ENCODE measurements at regions not wholly inside any gene's neighbourhood (a gene's known extent, or its start where the extent isn't known, plus 50 kb on each side); places are given as distances from the start of the nearest gene placed in this dataset.
A peak's percentile ranks its signal among the peaks of the same experiment; 100 is the strongest.

GRCh38 chr1:232477728-232478127, 152.2 kb downstream of the SIPA1L2 start:
- H3K27ac ChIP-seq: no peak overlapping the region
- no peak overlapping the region for H3K4me3 ChIP-seq
- H3K9me3 ChIP-seq: no peaks in the 10 kb centered on the region
- ATAC-seq (peak; percentile 52), DNase-seq (no peak)
- H3K4me1 ChIP-seq: peaks cover 7% of the 10 kb centered on the region
- intact Hi-C loops (cut with DNase I): no loop called here
- H3K36me3 ChIP-seq: peaks cover 4% of the 10 kb centered on the region
- no peaks in the 10 kb centered on the region for H3K27me3 ChIP-seq
- no peak for TF ChIP-seq CTCF (IDR thresholded peaks at IDR 0.05)

GRCh38 chr1:232476538-232476950, 153.4 kb downstream of the SIPA1L2 start:
- ATAC-seq (no peak), DNase-seq (no peak)
- Histone ChIP-seq H3K4me3 (no peak overlapping the region), H3K4me1 (peaks cover 7% of the 10 kb centered on the region), H3K27ac (no peak overlapping the region), H3K9me3 (no peaks in the 10 kb centered on the region), H3K36me3 (no peaks in the 10 kb centered on the region), H3K27me3 (no peaks in the 10 kb centered on the region)
- intact Hi-C loops (cut with DNase I): no loop called here
- TF ChIP-seq CTCF (IDR thresholded peaks at IDR 0.05): no peak

GRCh38 chr1:232474826-232475225, 155.1 kb downstream of the SIPA1L2 start:
- H3K27ac ChIP-seq: no peak overlapping the region
- peaks cover 13% of the 10 kb centered on the region for H3K36me3 ChIP-seq
- intact Hi-C loops (cut with DNase I): no loop called here
- no peak for DNase-seq
- H3K4me3 ChIP-seq: no peak overlapping the region
- H3K4me1 ChIP-seq: peaks cover 7% of the 10 kb centered on the region
- TF ChIP-seq CTCF (IDR thresholded peaks at IDR 0.05): no peak
- no peaks in the 10 kb centered on the region for H3K9me3 ChIP-seq
- ATAC-seq: peak; percentile 47
- no peaks in the 10 kb centered on the region for H3K27me3 ChIP-seq

- H3K9me3 ChIP-seq: no peaks in the 10 kb centered on the region
- no peaks in the 10 kb centered on the region for H3K27me3 ChIP-seq
- H3K4me1 ChIP-seq: peaks cover 7% of the 10 kb centered on the region
- peaks cover 14% of the 10 kb centered on the region for H3K36me3 ChIP-seq
- TF ChIP-seq CTCF (IDR thresholded peaks at IDR 0.05): no peak
- intact Hi-C loops (cut with DNase I): no loop called here
- H3K4me3 ChIP-seq: no peak overlapping the region
- H3K27ac ChIP-seq: no peak overlapping the region
- no peak for ATAC-seq
- no peak for DNase-seq
Measured at GRCh38 chr1:232473900-232474299, 156.0 kb downstream of the SIPA1L2 start.

GRCh38 chr1:232473324-232473723, 156.6 kb downstream of the SIPA1L2 start:
- Histone ChIP-seq H3K4me1 (peaks cover 7% of the 10 kb centered on the region), H3K9me3 (no peaks in the 10 kb centered on the region), H3K27me3 (no peaks in the 10 kb centered on the region), H3K27ac (no peak overlapping the region), H3K4me3 (no peak overlapping the region), H3K36me3 (peaks cover 14% of the 10 kb centered on the region)
- intact Hi-C loops (cut with DNase I): no loop called here
- TF ChIP-seq CTCF (IDR thresholded peaks at IDR 0.05): no peak
- no peak for ATAC-seq
- DNase-seq: no peak

GRCh38 chr1:232472485-232473041, 157.4 kb downstream of the SIPA1L2 start:
- intact Hi-C loops (cut with DNase I): no loop called here
- Histone ChIP-seq H3K4me1 (peaks cover 7% of the 10 kb centered on the region), H3K9me3 (no peaks in the 10 kb centered on the region), H3K27ac (no peak overlapping the region), H3K36me3 (peaks cover 14% of the 10 kb centered on the region), H3K4me3 (no peak overlapping the region), H3K27me3 (no peaks in the 10 kb centered on the region)
- no peak for ATAC-seq
- no peak for DNase-seq
- TF ChIP-seq CTCF (IDR thresholded peaks at IDR 0.05): no peak

Data from upper lobe of right lung (tissue), 1 donor.